Naive thymus-derived CD4-positive, alpha-beta T cell (primary cell): ENCODE measurements at regions not wholly inside any gene's neighbourhood (a gene's known extent, or its start where the extent isn't known, plus 50 kb on each side); places are given as distances from the start of the nearest gene placed in this dataset.

ENCODE experiments used
- ATAC-seq: fragments of 150-1000 bp; cut with Tn5 transposase; 2 replicates; pipeline ENCODE4 v1.10.0; 2021; ENCODE audit warnings: mild to moderate bottlenecking, moderate library complexity
- CTCF ChIA-PET: fragments of 350-600 bp; sonication (Branson Sonifier 250); formaldehyde crosslinking; loops from one replicate; lab custom pipeline; 2021; ENCODE audit warnings: antibody characterized with exemption; lab: Charles Lee
- POLR2A ChIA-PET: fragments of 350-600 bp; sonication (Branson Sonifier 250); formaldehyde crosslinking; loops from one replicate; lab custom pipeline; 2021; ENCODE audit warnings: antibody characterized with exemption, inconsistent platforms; lab: Charles Lee
- DNase-seq, 9 donors: peaks; one replicate each; pipeline versions ENCODE4 v3.0.0 to v3.0.0-alpha.2; 2020 to 2022; ENCODE audit warnings: mixed read lengths in 1 of 9
- H3K27ac ChIP-seq: one replicate; pipeline ENCODE4 v1.7.0; 2013; ENCODE audit warnings: mild to moderate bottlenecking, low read depth, low read length, moderate library complexity
- H3K27me3 ChIP-seq, 2 donors: one replicate each; pipeline ENCODE4 v1.7.0; 2013; ENCODE audit warnings: low read length in 2 of 2, mild to moderate bottlenecking in 2 of 2, moderate library complexity in 2 of 2; ENCODE audit not compliant: control insufficient read depth in 2 of 2, insufficient read depth in 2 of 2
- H3K36me3 ChIP-seq, 3 experiments: 1 replicate in 2 of 3; 2 replicates in 1 of 3; pipeline ENCODE4 v1.7.0; 2013; ENCODE audit warnings: low read length in 3 of 3, mild to moderate bottlenecking in 3 of 3, moderate library complexity in 1 of 3; ENCODE audit not compliant: insufficient read depth in 3 of 3, control insufficient read depth in 2 of 3
- H3K4me1 ChIP-seq, 2 donors: one replicate each; pipeline ENCODE4 v1.7.0; 2013; ENCODE audit warnings: low read length in 2 of 2, mild to moderate bottlenecking in 2 of 2, moderate library complexity in 1 of 2; ENCODE audit not compliant: control insufficient read depth in 2 of 2, insufficient read depth in 2 of 2
- H3K4me3 ChIP-seq: 2 replicates; pipeline ENCODE4 v1.7.0; 2013; ENCODE audit warnings: mild to moderate bottlenecking, low read length
- H3K9me3 ChIP-seq, 3 experiments: 1 replicate in 2 of 3; 2 replicates in 1 of 3; pipeline ENCODE4 v1.7.0; 2013; ENCODE audit warnings: low read length in 3 of 3; ENCODE audit not compliant: control insufficient read depth in 2 of 3
- H3K27ac Mint-ChIP-seq, 9 donors: one replicate each; pipeline ENCODE4 v1.8.0; 2020 to 2022; ENCODE audit warnings: mixed read lengths in 9 of 9, mild to moderate bottlenecking in 8 of 9, moderate library complexity in 5 of 9, inconsistent platforms in 2 of 9
- H3K27me3 Mint-ChIP-seq, 5 donors: one replicate each; pipeline ENCODE4 v1.8.0; 2021 to 2022; ENCODE audit warnings: mixed read lengths in 5 of 5, mild to moderate bottlenecking in 1 of 5
- H3K36me3 Mint-ChIP-seq, 5 donors: one replicate each; pipeline ENCODE4 v1.8.0; 2020 to 2022; ENCODE audit warnings: mixed read lengths in 5 of 5, mild to moderate bottlenecking in 3 of 5, inconsistent platforms in 1 of 5
- H3K4me1 Mint-ChIP-seq, 7 donors: one replicate each; pipeline ENCODE4 v1.8.0; 2020 to 2022; ENCODE audit warnings: mixed read lengths in 7 of 7, mild to moderate bottlenecking in 3 of 7, inconsistent platforms in 1 of 7
- H3K4me3 Mint-ChIP-seq, 10 donors: one replicate each; pipeline ENCODE4 v1.8.0; 2020 to 2022; ENCODE audit warnings: mild to moderate bottlenecking in 10 of 10, mixed read lengths in 10 of 10, moderate library complexity in 6 of 10, inconsistent platforms in 2 of 10
- H3K9me3 Mint-ChIP-seq, 11 donors: one replicate each; pipeline ENCODE4 v1.8.0; 2020 to 2022; ENCODE audit warnings: mixed read lengths in 11 of 11, mild to moderate bottlenecking in 4 of 11, inconsistent platforms in 1 of 11, moderate library complexity in 1 of 11
- intact Hi-C, 2 donors: fragments of 100-400 bp; cut with micrococcal nuclease; formaldehyde crosslinking; loops; one replicate each; pipeline ENCODE4 v1.15.1; 2023

- POLR2A ChIA-PET: no interaction called here
- no peak overlapping the region for H3K27ac ChIP-seq
- Mint-ChIP-seq H3K9me3 (peaks cover 7 to 56% (median 19%) of the 10 kb centered on the region in 11 donors), H3K27ac (no peak overlapping the region), H3K27me3 (no peaks in the 10 kb centered on the region), H3K4me1 (no peaks in the 10 kb centered on the region), H3K4me3 (no peak overlapping the region), H3K36me3 (peaks cover 0 to 7% (median 0%) of the 10 kb centered on the region in 5 donors)
- intact Hi-C loops: no loop called here
- no peaks in the 10 kb centered on the region for H3K36me3 ChIP-seq
- no peaks in the 10 kb centered on the region for H3K27me3 ChIP-seq
- no peaks in the 10 kb centered on the region for H3K4me1 ChIP-seq
- DNase-seq (no peak), ATAC-seq (no peak)
- no peaks in the 10 kb centered on the region for H3K9me3 ChIP-seq
- H3K4me3 ChIP-seq: no peak overlapping the region
- CTCF ChIA-PET: no interaction called here
Observed at GRCh38 chr7:68917041-68917651, 681.1 kb upstream of the AUTS2 start.

- DNase-seq (no peak), ATAC-seq (no peak)
- intact Hi-C loops: no loop called here
- Histone ChIP-seq H3K9me3 (no peaks in the 10 kb centered on the region), H3K36me3 (no peaks in the 10 kb centered on the region), H3K27me3 (no peaks in the 10 kb centered on the region), H3K4me1 (no peaks in the 10 kb centered on the region), H3K4me3 (no peak overlapping the region), H3K27ac (no peak overlapping the region)
- Mint-ChIP-seq H3K9me3 (peaks cover 7 to 56% (median 25%) of the 10 kb centered on the region in 11 donors), H3K27me3 (no peaks in the 10 kb centered on the region), H3K4me1 (no peaks in the 10 kb centered on the region), H3K36me3 (peaks cover 0 to 7% (median 0%) of the 10 kb centered on the region in 5 donors), H3K4me3 (no peak overlapping the region), H3K27ac (no peak overlapping the region)
- ChIA-PET CTCF (no interaction called here), POLR2A (no interaction called here)
Observed at GRCh38 chr7:68918621-68919020, 679.7 kb upstream of the AUTS2 start.

GRCh38 chr7:68922850-68923249 lies 675.4 kb upstream of the AUTS2 start:
- no peaks in the 10 kb centered on the region for H3K9me3 ChIP-seq
- no peak overlapping the region for H3K4me3 Mint-ChIP-seq
- intact Hi-C loops: no loop called here
- H3K9me3 Mint-ChIP-seq: peaks cover 13 to 50% (median 23%) of the 10 kb centered on the region in 11 donors
- H3K27me3 Mint-ChIP-seq: no peaks in the 10 kb centered on the region
- peaks cover 0 to 7% (median 0%) of the 10 kb centered on the region in 5 donors for H3K36me3 Mint-ChIP-seq
- ATAC-seq: no peak
- H3K4me1 ChIP-seq: no peaks in the 10 kb centered on the region
- no peak overlapping the region for H3K27ac ChIP-seq
- H3K27ac Mint-ChIP-seq: no peak overlapping the region
- no peak for DNase-seq
- CTCF ChIA-PET: no interaction called here
- POLR2A ChIA-PET: no interaction called here
- no peak overlapping the region for H3K4me3 ChIP-seq
- no peaks in the 10 kb centered on the region for H3K36me3 ChIP-seq
- no peaks in the 10 kb centered on the region for H3K4me1 Mint-ChIP-seq
- H3K27me3 ChIP-seq: no peaks in the 10 kb centered on the region

DNA sequence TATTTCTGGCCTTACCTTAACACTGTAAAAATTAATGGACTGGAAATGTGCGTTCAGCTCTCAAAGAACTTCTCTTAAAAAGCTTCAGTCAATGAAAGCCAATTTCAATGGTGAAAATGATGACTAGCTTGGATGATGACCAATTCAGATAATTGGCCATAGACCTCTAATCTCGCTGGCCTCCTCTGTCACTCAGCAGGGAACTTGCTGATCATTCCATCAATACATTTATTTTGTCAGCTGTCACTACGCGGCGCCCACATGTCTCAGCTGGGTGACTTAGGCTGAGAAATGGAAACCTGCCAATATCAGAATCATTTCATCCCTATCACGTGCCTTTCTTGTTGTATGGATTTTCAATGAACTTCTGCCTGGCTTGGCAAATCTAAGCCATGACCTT lies 673.0 kb upstream of the AUTS2 start:
- no peak overlapping the region for H3K27ac ChIP-seq
- ATAC-seq (no peak), DNase-seq (no peak)
- Mint-ChIP-seq H3K9me3 (peaks cover 10 to 48% (median 19%) of the 10 kb centered on the region in 11 donors), H3K27ac (no peak overlapping the region), H3K36me3 (peaks cover 0 to 7% (median 0%) of the 10 kb centered on the region in 5 donors), H3K27me3 (no peaks in the 10 kb centered on the region), H3K4me1 (no peaks in the 10 kb centered on the region), H3K4me3 (no peak overlapping the region)
- intact Hi-C loops: no loop called here
- ChIA-PET CTCF (no interaction called here), POLR2A (no interaction called here)
- peaks cover 0 to 5% (median 0%) of the 10 kb centered on the region in 3 experiments for H3K9me3 ChIP-seq
- H3K36me3 ChIP-seq: no peaks in the 10 kb centered on the region
- no peaks in the 10 kb centered on the region for H3K27me3 ChIP-seq
- no peak overlapping the region for H3K4me3 ChIP-seq
- H3K4me1 ChIP-seq: no peaks in the 10 kb centered on the region

DNA sequence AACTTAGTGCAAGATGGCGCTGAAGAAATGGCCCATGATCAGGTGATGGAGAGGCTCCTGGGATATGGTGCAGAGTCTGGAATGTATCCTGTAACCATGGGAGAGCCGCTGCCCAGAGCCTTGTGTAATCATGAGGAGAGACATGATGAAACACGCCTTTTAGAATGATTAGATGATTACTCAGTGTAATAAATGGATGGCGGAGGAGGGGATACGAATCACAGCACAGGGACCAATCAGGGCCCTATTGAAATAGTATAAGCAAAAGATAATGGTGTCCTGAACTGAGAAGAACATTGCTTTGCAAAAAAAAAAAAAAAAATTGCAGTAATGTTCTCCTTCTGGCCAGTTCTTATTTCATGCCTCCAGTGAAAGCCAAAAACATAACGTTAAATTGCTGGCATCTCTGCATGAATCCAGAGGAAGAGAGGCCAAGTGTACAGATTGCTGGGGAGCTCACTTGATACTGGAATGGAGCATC lies 668.5 kb upstream of the AUTS2 start:
- H3K36me3 ChIP-seq: no peaks in the 10 kb centered on the region
- intact Hi-C loops: no loop called here
- peaks cover 0 to 4% (median 0%) of the 10 kb centered on the region in 5 donors for H3K27me3 Mint-ChIP-seq
- H3K4me1 Mint-ChIP-seq: no peaks in the 10 kb centered on the region
- H3K27ac ChIP-seq: no peak overlapping the region
- H3K4me3 Mint-ChIP-seq: no peak overlapping the region
- peaks cover 0 to 4% (median 0%) of the 10 kb centered on the region in 5 donors for H3K36me3 Mint-ChIP-seq
- H3K4me3 ChIP-seq: no peak overlapping the region
- ChIA-PET POLR2A (no interaction called here), CTCF (no interaction called here)
- DNase-seq (no peak), ATAC-seq (no peak)
- H3K9me3 ChIP-seq: peaks cover 0 to 5% (median 0%) of the 10 kb centered on the region in 3 experiments
- peaks cover 2 to 48% (median 22%) of the 10 kb centered on the region in 11 donors for H3K9me3 Mint-ChIP-seq
- H3K27ac Mint-ChIP-seq: no peak overlapping the region
- no peaks in the 10 kb centered on the region for H3K4me1 ChIP-seq
- H3K27me3 ChIP-seq: no peaks in the 10 kb centered on the region

DNA sequence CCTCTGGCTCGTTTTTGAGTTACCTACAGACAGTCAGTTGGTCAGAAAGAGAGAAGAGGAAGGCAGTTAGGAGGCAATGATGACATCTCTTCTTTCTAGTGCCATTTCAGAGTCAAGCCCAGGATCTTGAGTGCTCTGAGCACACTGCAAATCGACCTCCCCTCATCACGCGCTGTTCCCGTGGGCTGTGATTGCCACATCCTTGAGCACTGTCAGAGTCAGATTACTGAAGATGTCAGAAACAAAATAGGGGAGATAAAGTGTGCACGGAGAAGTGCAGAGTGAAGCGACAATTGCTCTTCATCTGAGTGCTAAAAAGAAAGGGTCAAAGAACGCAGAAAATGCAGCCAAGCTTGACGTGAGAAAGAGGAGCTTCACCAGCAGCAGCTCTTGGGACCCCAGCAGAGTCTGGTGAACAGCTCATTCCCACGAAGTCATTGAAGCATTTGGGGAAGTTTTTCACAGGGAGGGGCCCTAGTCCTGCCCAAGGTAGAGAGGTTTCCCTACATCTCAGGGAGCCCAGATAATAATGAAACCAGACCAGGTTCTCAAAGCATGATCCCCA lies 661.7 kb upstream of the AUTS2 start:
- no peaks in the 10 kb centered on the region for H3K27me3 ChIP-seq
- DNase-seq: no peak
- peaks cover 0 to 3% (median 0%) of the 10 kb centered on the region in 3 experiments for H3K9me3 ChIP-seq
- intact Hi-C loops: no loop called here
- H3K4me1 ChIP-seq: no peaks in the 10 kb centered on the region
- ATAC-seq: no peak
- no peak overlapping the region for H3K27ac Mint-ChIP-seq
- POLR2A ChIA-PET: no interaction called here
- peaks cover 0 to 8% (median 0%) of the 10 kb centered on the region in 5 donors for H3K36me3 Mint-ChIP-seq
- no peaks in the 10 kb centered on the region for H3K36me3 ChIP-seq
- no peak overlapping the region for H3K27ac ChIP-seq
- H3K9me3 Mint-ChIP-seq: peaks cover 16 to 64% (median 27%) of the 10 kb centered on the region in 11 donors
- no peaks in the 10 kb centered on the region for H3K4me1 Mint-ChIP-seq
- CTCF ChIA-PET: interaction anchor here (0.6 kb wide), 1 partner anchor 10 kb away, joined by 3 read pairs; no protein-coding TSS in a partner anchor
- no peak overlapping the region for H3K4me3 ChIP-seq
- H3K4me3 Mint-ChIP-seq: no peak overlapping the region
- peaks cover 0 to 4% (median 0%) of the 10 kb centered on the region in 5 donors for H3K27me3 Mint-ChIP-seq

DNA sequence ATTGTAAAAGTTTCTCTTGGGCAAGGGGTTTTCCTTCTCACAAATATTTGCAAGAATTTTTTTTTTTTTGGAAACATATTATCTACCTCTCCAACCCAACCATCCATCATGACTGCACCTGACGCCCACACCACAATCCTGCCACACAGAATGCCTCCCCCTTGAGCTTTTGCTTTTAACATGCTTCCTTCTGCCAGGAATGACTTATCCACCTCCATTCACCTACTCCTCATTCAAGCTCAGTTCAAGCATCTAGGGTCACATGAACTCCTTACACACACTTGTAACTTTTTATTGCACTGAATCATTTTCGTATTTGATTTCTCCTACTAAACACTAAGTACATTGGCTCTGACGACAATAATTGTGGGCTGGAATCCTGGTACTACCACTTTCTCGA lies 660.1 kb upstream of the AUTS2 start:
- H3K27ac Mint-ChIP-seq: no peak overlapping the region
- H3K4me3 Mint-ChIP-seq: no peak overlapping the region
- no peaks in the 10 kb centered on the region for H3K4me1 ChIP-seq
- CTCF ChIA-PET: no interaction called here
- no peaks in the 10 kb centered on the region for H3K27me3 ChIP-seq
- no peak overlapping the region for H3K4me3 ChIP-seq
- intact Hi-C loops: no loop called here
- no peak overlapping the region for H3K27ac ChIP-seq
- H3K9me3 ChIP-seq: peaks cover 0 to 3% (median 0%) of the 10 kb centered on the region in 3 experiments
- DNase-seq: no peak
- H3K4me1 Mint-ChIP-seq: no peaks in the 10 kb centered on the region
- H3K9me3 Mint-ChIP-seq: peaks cover 17 to 60% (median 26%) of the 10 kb centered on the region in 11 donors
- peaks cover 0 to 5% (median 0%) of the 10 kb centered on the region in 5 donors for H3K36me3 Mint-ChIP-seq
- peaks cover 0 to 5% (median 0%) of the 10 kb centered on the region in 5 donors for H3K27me3 Mint-ChIP-seq
- no peak for ATAC-seq
- H3K36me3 ChIP-seq: no peaks in the 10 kb centered on the region
- POLR2A ChIA-PET: no interaction called here
